GM19023 (cell line): ENCODE measurements at regions not wholly inside any gene's neighbourhood (a gene's known extent, or its start where the extent isn't known, plus 50 kb on each side); places are given as distances from the start of the nearest gene placed in this dataset.
"Not testable (repeated sequence)": the region's sequence is repeated elsewhere in the genome, so short reads cannot be mapped to it uniquely, and the experiment has no call there.

Experiments used
- ATAC-seq: cut with Tn5 transposase; IDR thresholded peaks from one replicate; pipeline ENCODE4 v1.9.1; 2021; ENCODE audit warnings: mild to moderate bottlenecking, moderate library complexity; ENCODE audit not compliant: unreplicated experiment

DNA sequence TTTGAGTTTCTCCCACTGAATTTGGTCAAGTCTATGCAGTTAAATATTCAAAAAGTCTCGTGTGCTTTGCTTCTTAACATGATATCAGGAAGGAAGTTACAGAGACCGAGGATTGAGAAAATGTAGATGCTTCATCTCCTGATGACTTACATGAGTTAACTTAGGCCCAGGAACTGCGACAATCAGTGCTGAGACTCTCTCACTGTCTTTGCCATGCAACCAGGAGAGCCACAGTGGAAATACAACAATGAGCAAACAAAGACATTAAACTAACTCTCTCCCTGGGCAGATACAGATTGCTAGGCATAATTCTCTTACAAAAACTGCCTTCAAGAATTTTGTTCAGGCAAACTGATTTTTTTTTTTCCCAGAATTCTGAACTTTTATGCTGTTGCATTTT is 440.6 kb upstream of the EPHA7 start:
- no peak for ATAC-seq

DNA sequence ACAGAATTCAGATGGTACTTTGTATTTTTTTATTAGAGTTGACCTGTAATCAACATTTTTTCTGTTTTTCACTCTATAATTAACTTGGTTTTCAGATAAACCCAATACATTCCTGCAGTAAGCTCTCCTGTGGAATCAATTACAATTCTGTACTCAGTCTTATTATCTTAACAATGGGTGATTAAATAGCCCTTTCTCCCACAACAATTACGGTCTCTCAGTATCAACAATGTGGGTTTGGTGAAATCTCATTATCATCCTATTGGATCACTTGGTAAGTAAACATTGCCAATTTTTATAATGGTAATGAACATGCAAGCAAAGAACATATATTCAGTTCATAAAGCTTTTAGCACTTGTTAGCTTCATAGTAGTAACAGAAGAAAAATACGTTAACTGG is 438.9 kb upstream of the EPHA7 start:
- no peak for ATAC-seq

DNA sequence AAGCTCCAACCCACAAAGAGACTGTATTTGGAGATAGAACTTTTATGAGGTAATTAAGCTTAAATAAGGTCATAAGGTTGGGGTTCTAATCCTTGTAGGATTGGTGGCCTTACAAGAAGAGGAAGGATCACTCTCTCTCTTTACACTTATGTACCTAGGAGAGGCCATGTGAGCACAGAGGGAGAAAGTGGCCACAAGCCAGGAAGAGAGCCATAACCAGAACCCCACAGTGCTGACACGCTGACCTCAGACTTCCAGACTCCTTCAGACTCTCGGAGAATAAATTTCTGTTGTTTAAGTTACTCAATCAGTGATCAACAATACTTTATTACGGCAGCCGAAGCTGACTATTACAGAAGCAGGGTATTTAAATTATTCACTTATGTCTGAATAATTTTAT is 430.5 kb upstream of the EPHA7 start:
- ATAC-seq = no peak

DNA sequence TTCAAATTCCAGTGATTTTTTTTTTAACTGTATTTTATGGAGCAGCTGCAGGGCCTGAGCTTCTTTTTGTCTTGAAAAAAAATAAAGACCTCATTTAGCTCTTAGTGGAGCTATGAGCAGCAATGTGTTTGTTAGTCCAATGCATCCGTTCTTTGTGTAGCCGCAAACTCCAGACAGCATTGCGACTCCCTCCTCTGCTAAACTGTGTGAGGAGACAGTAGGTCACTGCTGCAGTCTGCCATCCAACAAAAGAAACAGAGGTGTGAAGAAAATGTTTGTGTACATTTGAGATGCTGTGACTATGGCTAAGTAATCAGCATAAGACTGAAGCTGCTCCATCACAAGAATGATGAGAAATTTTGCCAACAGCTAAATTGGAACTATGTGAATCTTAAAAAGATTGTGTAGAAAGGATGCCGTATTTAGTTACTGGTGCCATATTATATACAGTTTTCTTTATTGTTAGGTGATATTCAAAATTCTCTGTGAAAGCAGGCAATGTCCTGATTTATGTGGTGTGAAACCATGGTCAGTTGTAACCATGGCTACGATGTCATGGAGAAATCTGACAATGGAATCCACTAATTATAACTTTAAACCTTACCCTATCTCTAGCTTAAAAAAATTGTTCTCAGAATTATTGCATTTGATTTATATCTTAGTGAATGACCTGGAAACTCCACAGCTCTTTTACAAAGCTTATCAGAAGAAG is 428.8 kb upstream of the EPHA7 start:
- ATAC-seq = no peak

DNA sequence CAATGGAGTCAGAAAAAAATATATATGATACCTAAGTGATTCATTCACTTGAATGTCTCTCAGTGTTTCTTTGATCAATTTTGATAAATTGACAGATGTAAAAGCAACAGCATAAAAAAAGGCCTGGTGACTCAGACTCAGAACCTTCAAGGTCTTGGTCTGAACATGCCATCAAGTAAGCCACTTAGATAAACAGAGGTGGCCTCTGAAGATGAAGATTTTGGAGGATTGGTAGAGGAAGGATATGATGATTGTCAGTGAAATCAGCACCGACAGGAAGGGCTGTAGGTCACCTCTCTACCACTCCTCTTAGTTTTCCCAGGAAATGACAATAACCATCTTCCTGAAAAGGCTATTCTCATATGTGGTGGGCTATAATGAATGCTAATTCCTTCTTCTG is 422.8 kb upstream of the EPHA7 start:
- no peak for ATAC-seq

DNA sequence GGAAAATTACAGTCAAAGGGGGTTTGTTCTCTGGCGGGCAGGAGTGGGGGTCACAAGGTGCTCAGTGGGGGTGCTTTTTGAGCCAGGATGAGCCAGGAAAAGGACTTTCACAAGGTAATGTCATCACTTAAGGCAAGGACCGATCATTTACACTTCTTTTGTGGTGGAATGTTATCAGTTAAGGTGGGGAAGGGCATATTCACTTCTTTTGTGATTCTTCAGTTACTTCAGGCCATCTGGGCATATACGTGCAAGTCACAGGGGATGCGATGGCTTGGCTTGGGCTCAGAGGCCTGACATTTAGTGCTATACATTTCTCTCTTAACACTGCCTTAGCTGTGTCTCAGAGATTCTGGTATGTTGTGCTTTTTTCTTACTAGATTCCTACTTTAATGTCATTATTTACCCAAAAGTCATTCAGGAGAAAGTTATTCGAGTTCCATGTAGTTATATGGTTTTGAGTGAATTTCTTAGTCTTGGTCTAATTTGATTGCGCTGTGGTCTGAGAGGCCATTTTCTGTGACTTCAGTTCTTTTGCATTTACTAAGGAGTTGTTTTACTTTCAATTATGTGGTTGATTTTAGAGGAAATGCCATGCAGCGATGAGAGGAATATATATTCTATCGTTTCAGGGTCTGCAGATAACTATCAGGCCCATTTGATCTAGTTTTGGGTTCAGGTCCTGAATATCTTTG is 416.2 kb upstream of the EPHA7 start:
- not testable (repeated sequence) for ATAC-seq

DNA sequence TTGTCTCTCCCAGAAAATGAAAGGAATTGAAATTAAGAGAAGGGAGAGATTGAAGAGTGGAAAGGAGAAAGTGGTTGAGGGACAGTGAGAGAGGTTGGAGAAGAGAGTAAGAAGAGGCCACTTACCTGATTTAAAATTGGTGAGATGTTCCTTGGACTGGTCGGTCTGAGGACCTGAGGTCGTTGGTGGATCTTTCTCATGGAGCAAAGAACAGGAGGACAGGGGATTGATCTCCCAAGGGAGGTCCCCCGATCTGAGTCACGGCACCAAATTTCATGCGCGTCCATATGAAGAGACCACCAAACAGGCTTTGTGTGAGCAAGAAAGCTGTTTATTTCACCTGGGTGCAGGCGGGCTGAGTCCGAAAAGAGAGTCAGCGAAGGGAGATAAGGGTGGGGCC is 415.7 kb upstream of the EPHA7 start:
- not testable (repeated sequence) for ATAC-seq

DNA sequence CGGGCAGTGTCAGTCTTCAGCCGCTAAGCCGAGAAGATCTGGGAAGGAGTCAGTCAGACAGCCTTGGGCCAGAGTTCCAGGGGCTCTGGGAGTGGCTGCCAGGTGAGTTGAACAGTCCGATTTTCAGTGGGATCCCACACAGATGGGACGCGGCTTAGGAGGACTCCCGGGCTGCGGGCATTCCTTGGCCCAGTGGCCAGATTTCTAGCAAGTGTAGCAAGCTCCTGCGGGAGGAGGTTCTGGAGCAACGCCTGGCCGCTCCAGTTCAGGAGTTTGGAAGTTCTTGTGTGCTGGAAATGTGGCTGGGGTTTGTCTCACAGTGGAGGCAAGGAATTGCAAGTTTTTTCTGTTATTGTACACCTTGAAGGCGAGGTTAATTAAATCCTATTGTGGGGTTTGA is 414.0 kb upstream of the EPHA7 start:
- ATAC-seq = not testable (repeated sequence)

DNA sequence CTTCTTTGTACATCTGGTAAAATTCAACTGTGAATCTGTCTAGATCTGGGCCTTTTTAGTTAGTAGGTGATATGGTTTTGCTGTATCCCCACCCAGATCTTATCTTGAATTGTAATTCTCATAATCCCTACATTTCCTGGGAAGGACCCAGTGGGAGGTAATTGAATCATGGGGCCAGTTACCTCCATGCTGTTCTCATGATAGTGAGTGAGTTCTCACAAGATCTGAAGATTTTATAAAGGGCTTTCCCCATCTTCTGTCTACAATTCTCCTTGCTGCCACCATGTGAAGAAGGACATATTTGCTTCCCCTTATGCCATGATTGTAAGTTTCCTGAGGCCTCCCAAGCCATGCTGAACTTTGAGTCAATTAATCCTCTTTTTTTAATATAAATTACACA is 410.4 kb upstream of the EPHA7 start:
- not testable (repeated sequence) for ATAC-seq

DNA sequence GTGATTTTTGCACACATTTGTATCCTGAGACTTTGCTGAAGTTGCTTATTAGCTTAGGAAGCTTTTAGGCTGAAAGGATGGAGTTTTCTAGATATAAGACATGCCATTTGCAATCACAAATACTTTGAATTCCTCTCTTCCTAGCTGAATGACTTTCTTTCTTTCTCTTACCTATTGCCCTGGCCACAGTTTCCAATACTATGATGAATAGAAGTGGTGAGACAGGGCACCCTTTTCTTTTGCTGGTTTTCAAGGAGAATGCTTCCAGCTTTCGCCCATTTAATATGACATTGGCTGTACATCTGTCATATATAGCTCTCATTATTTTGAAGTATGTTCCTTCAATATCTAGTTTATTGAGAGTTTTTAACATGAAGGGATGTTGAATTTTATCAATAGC is 409.6 kb upstream of the EPHA7 start:
- ATAC-seq = no peak

DNA sequence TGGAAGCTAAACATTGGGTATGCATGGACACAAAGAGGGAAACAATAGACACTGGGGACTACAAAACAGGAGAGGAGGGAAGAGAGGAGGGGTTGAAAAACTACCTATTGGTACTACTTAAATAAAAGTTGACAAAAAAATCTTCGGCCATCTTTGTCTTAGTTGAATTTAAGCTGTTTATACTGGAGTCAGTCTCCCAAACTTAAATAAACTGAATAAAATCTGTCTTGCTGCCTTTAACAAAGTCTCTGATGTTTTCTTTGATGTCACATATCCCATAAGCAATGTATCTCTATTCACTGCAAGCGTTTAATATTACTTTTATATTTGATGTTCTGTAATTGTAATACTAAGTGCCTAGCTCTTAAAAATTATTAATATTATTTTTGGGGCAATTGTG is 409.2 kb upstream of the EPHA7 start:
- ATAC-seq = no peak

DNA sequence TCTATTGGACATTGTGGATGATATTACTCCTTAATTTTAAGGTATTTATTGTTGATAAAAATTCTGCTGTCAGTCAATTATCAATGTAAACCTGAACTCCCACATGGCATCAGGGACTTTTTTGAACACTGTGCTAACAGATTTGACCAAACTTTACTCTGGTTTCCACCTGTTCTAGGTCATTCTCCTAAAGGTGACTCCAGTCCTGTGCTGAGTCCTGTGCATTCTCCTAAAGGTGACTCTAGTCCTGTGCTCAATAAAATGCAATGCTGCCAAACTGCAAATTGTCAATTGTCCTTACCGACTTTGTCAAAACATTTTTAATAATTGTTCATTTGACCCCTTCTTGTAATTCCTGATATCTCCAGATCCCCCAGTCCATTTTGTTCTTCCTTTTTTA is 408.4 kb upstream of the EPHA7 start:
- no peak for ATAC-seq

DNA sequence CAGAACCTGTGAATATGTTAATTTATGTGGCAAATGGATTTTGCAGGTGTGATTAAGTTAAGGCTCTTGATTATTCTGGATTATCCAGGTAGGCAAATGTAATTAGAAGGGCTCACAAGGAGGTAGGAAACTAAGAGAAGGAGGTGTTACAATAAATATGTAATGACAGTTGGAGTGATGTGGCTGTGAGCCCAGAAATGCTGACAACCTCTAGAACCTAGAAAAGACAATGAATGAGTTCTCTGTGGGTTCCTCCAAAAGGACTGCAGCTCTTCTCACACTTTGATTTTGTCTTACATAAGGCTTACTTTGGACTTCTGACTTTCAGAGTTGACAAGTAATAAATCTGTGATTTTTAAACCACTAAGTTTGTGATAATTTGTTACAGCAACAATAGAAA is 406.6 kb upstream of the EPHA7 start:
- ATAC-seq = no peak

DNA sequence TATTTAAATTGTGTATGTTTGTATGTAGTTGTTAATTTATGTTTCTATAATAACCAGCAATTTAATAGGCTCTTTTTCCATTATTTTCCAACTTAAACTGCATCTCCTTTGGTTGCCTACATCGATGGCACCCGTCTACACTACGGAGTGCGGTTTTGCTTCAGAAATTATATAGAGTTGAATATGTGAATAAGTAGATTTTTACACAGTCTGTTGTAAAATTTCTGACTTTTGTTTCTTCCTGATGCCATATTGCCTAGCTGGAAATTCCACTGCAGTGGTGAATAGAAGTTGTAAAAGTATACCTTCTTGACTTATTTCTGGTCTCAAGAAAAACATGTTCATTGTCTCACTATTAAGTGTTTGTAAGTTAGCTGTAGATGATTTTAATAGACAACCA is 404.1 kb upstream of the EPHA7 start:
- no peak for ATAC-seq

DNA sequence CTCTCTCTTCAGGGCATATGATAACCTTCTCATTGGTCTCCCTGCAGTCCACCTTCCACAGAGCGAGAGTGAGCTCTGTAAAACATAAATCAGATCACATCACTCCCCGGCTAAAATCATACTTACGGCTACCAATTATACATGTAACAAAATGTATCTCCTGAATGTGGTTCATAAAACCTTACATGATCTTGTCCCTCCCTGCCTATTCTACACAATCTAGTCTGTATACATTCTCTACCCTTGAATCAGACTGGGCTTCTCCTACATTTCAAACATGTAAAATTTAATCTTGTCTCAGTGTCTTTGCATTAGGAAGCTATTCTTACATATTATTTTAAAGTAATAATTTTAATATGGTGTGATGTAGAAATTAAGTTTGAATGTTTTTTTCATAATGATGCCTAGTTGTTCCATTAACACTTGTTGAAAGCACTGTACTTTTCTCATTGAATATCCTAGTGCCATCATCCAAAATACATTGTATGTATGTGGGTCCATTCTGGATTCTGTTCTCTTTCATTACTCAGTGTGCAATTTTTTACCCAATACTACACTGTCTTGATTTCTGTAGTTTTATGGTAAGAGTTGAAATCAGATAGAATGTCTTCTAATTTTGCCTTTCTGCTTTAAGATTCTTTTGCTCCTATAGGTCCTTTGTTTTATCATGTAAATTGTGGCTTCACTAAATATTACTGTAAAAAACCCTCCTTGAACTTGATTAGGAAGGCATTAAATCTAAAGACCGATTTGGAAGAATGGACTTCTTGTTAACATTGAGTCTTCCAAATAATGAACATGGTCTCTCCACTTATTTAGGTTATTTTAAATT is 403.3 kb upstream of the EPHA7 start:
- no peak for ATAC-seq

DNA sequence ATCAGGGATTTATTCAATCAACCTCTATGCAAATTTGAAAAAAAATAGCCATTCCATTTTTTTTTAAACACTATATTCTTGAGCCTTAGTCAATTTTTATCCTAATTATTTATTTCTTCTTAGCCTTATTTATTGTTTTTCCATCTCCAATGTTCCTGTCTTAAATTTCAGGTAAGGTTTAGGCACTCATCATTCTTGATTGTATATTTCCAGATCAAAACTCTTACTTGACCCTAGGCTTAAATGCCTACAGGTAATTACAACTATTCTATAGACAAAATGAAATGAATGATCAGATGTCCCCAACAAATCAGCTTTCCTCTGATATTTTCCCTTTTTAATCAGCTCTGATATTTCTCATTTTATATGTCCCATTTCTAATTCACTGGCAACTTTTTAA is 402.6 kb upstream of the EPHA7 start:
- no peak for ATAC-seq

DNA sequence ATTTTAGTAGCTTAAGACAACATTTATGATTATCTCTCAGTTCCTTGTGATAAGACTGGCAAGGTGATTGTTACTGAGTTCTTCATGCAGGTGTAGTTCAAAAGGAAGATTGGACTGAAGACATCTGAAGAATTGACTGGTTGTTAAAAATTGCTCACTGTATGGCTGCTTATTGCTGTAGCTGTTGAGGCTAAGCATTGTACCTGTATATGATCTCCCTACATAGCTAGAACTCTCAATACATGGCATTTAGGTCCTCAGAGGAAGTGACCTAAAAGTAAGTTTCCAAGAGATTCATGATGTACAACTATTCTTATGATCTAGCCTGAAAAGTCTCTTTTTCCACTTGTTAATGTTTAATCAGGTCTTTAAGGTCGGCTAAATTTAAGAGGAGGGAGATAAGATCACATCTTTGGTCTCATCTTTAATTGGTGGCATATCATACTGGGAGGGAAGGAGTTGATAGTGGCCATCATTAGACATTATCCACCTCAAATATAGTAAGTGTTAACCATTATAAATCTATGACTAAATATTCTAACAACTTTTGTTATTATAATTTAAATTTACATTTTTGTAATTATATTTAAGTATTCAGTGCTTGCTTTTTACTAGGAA is 401.2 kb upstream of the EPHA7 start:
- ATAC-seq = no peak

DNA sequence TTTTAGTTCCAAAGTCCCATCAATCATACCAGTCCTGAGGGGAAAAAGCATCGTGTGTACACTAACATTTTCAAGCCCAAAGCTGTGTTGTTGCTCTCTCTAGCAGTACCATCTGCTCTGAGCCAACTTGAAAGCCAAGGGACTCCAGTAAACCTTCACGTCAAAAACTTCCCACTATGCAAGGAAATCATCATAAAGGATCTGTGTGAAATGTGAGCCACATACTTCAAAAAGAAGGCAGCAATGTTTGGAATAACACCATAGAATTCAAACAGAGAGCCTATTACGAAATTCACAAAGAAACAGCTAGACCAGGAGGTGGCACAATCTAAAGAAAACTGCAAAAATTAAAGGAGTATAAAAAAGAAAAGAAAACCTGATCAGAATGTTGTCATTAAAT is 399.8 kb upstream of the EPHA7 start:
- no peak for ATAC-seq

DNA sequence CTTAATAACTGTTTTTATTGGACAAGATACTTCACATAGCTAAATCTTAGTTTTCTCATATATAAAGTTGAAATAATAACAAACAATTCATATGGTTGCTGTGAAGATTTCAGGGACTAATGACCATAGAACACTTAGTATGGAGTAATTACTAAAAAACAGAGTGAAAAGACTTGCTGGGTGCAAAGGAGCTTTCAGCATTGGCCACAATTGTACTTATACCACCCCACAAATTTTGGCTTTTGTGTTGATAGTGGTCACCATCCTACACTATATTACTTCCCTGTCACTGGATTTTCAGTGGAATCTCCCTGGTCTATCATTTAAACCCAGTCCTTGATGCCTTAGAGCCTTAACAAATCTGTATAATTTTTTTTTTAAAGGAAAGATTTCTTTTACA is 398.6 kb upstream of the EPHA7 start:
- ATAC-seq = no peak

DNA sequence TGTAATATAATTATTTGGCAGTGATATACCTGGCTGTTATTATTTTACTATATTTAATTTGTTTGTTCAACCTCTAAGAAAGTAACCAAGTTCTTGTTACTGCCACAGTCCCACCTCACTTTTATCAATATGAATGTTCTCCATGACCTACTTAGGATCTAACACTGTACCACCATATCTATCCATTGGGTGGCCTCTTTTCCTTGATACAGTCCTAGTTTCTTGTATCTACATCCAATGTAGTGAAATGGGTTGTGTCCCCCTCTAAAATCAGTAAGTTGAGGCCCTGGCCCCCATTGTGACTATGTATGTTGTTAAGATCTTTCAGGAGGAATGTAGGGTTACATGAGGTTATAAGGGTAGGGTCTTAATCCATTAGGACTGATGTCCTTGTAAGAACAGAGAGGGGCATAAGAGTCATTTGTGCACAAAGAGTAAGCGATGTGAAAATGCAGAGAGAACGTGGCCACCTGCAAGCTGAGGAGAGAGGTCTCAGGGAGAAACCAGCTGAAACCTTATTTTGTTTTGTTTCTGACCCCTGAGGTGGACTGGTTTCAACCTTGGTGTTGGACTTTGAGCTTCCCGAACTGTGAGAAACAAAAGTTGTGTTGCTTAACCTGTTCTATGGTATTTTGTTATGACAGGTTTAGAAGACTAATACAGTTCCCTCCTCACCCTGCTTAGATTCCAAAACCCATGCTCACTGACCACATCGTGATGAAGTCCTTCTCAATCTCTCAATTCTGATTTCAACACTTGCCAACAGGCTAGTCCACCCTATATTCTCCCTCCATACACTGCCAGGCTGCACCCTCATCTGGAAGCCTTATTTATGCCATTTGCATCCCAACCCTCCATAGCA is 387.3 kb upstream of the EPHA7 start:
- ATAC-seq = no peak
